ENCODE measurements at regions not wholly inside any gene's neighbourhood (a gene's known extent, or its start where the extent isn't known, plus 50 kb on each side); places are given as distances from the start of the nearest gene placed in this dataset.

DNA sequence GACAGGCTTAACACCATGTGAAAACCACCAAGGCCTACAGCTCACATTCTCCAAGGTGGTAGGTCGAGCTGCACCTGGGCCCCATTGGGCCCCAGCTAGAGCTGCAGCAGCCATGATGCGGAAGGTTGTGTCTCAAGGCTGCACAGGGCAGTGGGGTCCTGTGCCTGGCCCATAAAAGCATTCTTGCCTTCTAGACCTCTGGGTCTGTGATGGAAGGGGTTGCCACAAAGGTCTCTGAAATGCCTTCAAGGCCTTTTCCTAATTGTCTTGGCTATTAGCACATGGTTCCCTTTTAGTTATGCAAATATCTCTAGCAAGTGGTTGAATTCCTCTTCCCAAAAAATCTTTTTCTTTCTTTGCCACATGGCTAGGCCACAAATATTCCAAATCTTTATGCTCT is 52.5 kb upstream of the C11orf58 start:
- H3K4me1 ChIP-seq (ENCODE audit: control insufficient read depth, insufficient read depth, low read length), result no peaks in the 10 kb centered on the region
- H3K36me3 ChIP-seq (ENCODE audit: control insufficient read depth, insufficient read depth, low read length), result no peaks in the 10 kb centered on the region
- H3K4me3 ChIP-seq (ENCODE audit: insufficient read depth, low read depth, low read length), result no peak overlapping the region
- H3K27me3 ChIP-seq (ENCODE audit: control insufficient read depth, insufficient read depth, low read length, poor library complexity, severe bottlenecking), result no peaks in the 10 kb centered on the region
- no peak overlapping the region for H3K27ac ChIP-seq (ENCODE audit: insufficient read depth, low read depth, low read length, poor library complexity, severe bottlenecking)
- no peaks in the 10 kb centered on the region for H3K9me3 ChIP-seq (ENCODE audit: control insufficient read depth, low read length)
- 88 to 94% methylated on average over 2 of the region's 2 CpGs for WGBS, 2 experiments

DNA sequence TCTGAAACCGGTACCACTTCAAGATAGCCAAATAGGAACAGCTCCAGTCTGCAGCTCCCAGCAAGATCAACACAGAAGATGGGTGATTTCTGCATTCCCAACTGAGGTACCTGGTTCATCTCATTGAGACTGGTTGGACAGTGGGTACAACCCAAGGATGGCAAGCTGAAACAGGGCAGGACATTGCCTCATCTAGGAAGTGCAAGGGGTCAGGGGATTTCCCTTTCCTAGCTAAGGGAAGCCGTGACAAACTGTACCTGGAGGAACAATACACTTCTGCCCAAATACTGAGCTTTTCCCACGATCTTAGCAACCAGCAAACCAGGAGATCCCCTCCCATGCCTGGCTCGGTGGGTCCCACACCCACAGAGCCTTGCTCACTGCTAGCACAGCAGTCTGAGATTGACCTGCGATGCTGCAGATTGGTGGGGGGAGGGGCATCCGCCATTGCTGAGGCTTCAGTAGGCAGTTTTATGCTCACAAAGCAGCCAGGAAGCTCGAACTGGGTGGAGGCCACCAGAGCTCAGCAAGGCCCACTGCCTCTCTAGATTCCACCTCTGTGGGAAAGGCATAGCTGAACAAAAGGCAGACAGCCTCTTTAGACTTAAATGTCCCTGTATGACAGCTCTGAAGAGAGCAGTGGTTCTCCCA is 59.9 kb upstream of the C11orf58 start:
- 82% methylated on average over 7 of the region's 7 CpGs for WGBS, 2 experiments
- no peak overlapping the region for H3K27ac ChIP-seq (ENCODE audit: insufficient read depth, low read depth, low read length, poor library complexity, severe bottlenecking)
- H3K27me3 ChIP-seq (ENCODE audit: control insufficient read depth, insufficient read depth, low read length, poor library complexity, severe bottlenecking), result no peaks in the 10 kb centered on the region
- H3K9me3 ChIP-seq (ENCODE audit: control insufficient read depth, low read length), result no peaks in the 10 kb centered on the region
- no peaks in the 10 kb centered on the region for H3K36me3 ChIP-seq (ENCODE audit: control insufficient read depth, insufficient read depth, low read length)
- H3K4me3 ChIP-seq (ENCODE audit: insufficient read depth, low read depth, low read length), result no peak overlapping the region
- H3K4me1 ChIP-seq (ENCODE audit: control insufficient read depth, insufficient read depth, low read length), result no peaks in the 10 kb centered on the region

DNA sequence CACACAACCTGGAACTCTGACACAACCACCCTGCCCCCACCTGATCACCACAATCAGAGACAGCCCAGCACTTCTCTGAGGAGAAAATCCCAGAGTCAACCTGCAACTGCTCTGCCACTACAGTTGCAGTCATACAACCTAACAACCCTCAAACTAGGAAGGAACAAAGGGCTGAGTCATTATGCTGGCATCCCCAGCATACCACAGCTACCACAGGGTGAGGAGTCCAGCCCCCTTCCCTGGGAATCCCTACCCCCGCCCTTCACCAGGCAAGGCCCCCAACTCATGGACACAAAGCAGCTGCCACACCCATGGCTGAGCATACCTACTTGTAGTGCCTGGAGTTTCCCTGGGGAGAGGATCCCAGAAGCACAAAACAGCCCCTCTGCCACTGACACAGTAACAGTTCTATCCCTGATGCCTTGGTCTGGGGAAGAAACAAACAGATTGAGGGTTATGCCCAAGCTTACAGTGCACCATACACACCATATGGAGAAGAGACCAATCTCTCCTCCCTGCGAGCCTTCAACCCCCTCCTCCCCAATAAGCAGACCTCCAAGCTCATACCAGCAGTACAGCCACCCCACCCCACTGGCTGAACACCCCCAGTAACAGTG is 68.5 kb upstream of the C11orf58 start:
- H3K27ac ChIP-seq (ENCODE audit: insufficient read depth, low read depth, low read length, poor library complexity, severe bottlenecking), result no peak overlapping the region
- WGBS, 2 experiments, result 74 to 76% methylated on average over 2 of the region's 2 CpGs
- peaks cover 7% of the 10 kb centered on the region for H3K4me1 ChIP-seq (ENCODE audit: control insufficient read depth, insufficient read depth, low read length)
- H3K9me3 ChIP-seq (ENCODE audit: control insufficient read depth, low read length), result no peaks in the 10 kb centered on the region
- H3K4me3 ChIP-seq (ENCODE audit: insufficient read depth, low read depth, low read length), result no peak overlapping the region
- H3K27me3 ChIP-seq (ENCODE audit: control insufficient read depth, insufficient read depth, low read length, poor library complexity, severe bottlenecking), result no peaks in the 10 kb centered on the region
- H3K36me3 ChIP-seq (ENCODE audit: control insufficient read depth, insufficient read depth, low read length), result no peaks in the 10 kb centered on the region

DNA sequence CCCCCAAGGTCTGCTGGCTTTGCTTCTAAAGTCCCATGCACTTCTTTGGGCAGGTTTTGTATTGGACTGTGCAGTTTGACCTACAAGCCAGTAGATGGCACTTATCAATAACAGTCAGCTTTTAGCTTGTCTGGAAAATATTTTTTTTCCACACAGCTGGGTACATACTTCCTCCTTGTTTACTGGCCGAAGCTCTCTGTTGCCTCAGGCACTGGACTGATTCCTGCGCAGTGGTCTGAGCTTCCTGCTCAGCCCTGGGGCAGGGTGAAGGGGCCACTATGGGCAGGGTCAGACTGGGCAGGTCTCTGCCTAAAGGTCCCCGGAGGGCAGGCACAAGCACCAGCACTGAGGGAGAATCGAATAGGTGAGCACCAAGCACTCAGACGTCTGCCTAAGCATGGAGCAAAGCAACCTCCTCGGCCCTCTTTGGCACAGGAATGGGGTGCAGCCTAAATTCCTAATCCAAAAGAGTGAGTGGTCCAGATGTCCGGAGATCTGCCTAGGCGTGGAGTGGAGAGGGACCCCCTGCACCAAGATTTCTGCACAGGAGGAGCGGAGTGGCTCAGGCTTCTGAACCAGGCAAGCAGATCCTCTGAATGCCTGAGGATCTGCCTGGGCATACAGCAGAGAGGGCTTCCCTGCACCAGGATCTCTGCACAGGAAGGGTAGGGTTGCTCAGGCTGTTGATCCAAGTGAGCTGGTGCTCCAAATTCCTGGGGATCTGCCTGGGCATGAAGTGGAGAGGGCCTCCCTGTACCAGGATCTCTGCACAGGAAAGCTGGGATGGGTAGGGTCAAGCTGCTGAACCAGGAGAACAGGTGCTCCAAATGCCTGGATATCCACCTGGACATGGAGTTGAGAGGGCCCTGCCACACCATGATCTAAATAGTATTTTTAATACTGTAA is 105.9 kb upstream of the C11orf58 start:
- WGBS, 2 experiments, result 89 to 90% methylated on average over 9 of the region's 9 CpGs
- Histone ChIP-seq H3K9me3 (ENCODE audit: control insufficient read depth, low read length) (peaks cover 2% of the 10 kb centered on the region), H3K27me3 (ENCODE audit: control insufficient read depth, insufficient read depth, low read length, poor library complexity, severe bottlenecking) (no peaks in the 10 kb centered on the region), H3K4me3 (ENCODE audit: insufficient read depth, low read depth, low read length) (no peak overlapping the region), H3K4me1 (ENCODE audit: control insufficient read depth, insufficient read depth, low read length) (no peaks in the 10 kb centered on the region), H3K27ac (ENCODE audit: insufficient read depth, low read depth, low read length, poor library complexity, severe bottlenecking) (no peak overlapping the region), H3K36me3 (ENCODE audit: control insufficient read depth, insufficient read depth, low read length) (no peaks in the 10 kb centered on the region)

DNA sequence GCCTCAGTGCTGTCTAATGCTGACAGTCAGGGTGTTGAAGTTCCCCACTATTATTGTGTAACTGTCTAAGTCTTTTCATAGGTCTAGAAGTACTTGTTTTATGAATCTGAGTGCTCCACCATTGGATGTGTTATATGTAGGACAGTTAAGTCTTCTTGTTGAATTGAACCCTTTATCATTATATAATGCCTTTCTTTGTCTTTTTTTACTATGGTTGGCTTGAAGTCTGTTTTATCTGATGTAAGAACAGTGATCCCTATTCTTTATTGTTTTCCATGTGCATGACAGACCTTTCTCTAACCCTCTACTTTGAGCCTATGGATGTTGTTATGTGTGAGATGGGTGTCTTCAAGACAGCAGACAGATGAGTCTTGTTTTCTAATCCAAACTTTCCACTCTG is 107.8 kb upstream of the C11orf58 start:
- no peak overlapping the region for H3K4me3 ChIP-seq (ENCODE audit: insufficient read depth, low read depth, low read length)
- H3K27me3 ChIP-seq (ENCODE audit: control insufficient read depth, insufficient read depth, low read length, poor library complexity, severe bottlenecking), result no peaks in the 10 kb centered on the region

DNA sequence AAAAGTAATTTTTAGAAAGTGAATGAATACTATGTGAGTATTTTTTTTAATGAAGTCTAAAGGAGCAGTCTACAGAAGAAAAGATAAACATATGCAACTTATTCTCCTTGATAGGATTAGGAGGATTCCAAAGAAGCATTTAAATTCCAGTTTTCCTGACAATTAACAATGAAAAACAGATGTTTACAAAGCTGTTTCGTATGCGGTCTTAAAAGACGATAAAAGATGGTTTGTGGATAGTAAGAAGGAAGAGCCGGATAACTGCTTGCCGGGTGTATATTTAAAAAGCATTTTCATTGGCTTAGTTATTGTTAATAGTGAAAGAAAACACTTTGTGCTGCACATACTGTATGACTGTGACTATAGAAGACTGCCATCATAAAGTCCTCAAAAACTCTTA is 120.0 kb upstream of the C11orf58 start:
- Histone ChIP-seq H3K4me1 (ENCODE audit: control insufficient read depth, insufficient read depth, low read length) (peaks cover 1% of the 10 kb centered on the region), H3K27ac (ENCODE audit: insufficient read depth, low read depth, low read length, poor library complexity, severe bottlenecking) (no peak overlapping the region), H3K9me3 (ENCODE audit: control insufficient read depth, low read length) (no peaks in the 10 kb centered on the region), H3K36me3 (ENCODE audit: control insufficient read depth, insufficient read depth, low read length) (no peaks in the 10 kb centered on the region), H3K4me3 (ENCODE audit: insufficient read depth, low read depth, low read length) (no peak overlapping the region), H3K27me3 (ENCODE audit: control insufficient read depth, insufficient read depth, low read length, poor library complexity, severe bottlenecking) (peaks cover 34% of the 10 kb centered on the region)
- 90 to 91% methylated on average over 5 of the region's 5 CpGs for WGBS, 2 experiments

More for the DNA sequence above, 107.8 kb upstream of the C11orf58 start:
- Histone ChIP-seq H3K4me1 (ENCODE audit: control insufficient read depth, insufficient read depth, low read length) (no peaks in the 10 kb centered on the region), H3K36me3 (ENCODE audit: control insufficient read depth, insufficient read depth, low read length) (no peaks in the 10 kb centered on the region), H3K9me3 (ENCODE audit: control insufficient read depth, low read length) (peaks cover 2% of the 10 kb centered on the region), H3K27ac (ENCODE audit: insufficient read depth, low read depth, low read length, poor library complexity, severe bottlenecking) (no peak overlapping the region)

DNA sequence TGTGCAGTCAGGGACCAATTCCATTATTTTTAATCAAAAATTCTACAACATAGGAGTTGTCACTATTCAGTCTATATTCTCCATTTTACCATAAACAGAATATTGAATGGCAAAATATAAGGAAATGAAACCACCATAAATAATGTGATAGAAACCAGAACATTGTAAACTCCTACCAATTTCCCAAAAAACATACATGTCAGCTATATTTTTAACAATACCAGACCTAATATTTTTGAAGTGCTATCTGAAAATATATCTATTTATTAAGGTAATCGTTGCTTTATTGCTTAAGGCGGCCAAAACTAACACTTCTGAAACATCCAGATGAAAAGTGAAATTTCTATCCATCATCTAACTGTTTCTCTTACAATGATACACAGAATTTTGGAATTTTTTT is 123.0 kb upstream of the C11orf58 start:
- peaks cover 17% of the 10 kb centered on the region for H3K4me1 ChIP-seq (ENCODE audit: control insufficient read depth, insufficient read depth, low read length)

DNA sequence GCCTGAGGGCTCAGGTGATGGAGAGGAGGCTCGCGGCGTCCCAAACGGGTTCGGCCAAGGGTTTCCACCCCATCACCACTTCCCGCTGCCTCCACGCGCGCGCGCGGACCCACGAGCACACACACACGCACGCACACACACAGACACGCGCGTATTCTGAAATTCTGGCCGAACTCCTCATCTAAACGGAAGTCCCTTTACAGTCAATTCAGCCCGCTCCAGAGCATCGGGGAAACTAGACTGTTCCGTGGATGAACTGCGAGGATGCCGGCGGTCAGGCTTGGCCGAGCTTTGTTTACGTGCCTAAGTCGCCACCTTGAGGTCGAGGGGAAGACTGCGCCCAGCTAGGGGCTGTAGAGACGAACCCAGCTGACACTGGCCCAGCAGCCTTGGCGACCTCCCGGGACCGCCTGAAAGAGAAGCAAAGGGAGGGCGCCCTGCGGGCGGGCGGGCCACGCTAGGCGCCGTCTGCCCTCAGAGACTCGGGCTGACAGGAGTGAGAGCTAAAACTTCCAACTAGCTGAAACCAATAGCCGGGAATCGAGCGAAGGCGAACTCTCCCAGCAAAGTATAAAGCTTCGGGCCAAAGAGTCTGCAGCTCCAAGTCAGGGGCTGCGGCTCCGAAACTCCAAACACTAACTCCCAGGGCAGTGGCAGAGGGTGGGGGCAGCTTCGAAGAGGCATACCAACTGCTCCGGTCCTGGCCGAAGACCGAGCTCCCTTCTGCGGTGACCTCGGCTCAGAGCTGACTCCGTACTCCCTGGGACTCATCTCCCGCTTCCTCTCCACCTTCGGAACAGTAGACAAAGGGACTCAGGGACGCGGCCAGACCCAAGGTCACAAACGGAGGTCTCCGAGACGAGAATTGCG is 124.7 kb upstream of the C11orf58 start:
- 1% methylated on average over 65 of the region's 65 CpGs for WGBS, 2 experiments
- no peaks in the 10 kb centered on the region for H3K36me3 ChIP-seq (ENCODE audit: control insufficient read depth, insufficient read depth, low read length)
- H3K27ac ChIP-seq (ENCODE audit: insufficient read depth, low read depth, low read length, poor library complexity, severe bottlenecking), result no peak overlapping the region
- H3K9me3 ChIP-seq (ENCODE audit: control insufficient read depth, low read length), result no peaks in the 10 kb centered on the region
- H3K27me3 ChIP-seq (ENCODE audit: control insufficient read depth, insufficient read depth, low read length, poor library complexity, severe bottlenecking), result peaks cover 81% of the 10 kb centered on the region
- H3K4me1 ChIP-seq (ENCODE audit: control insufficient read depth, insufficient read depth, low read length), result peaks cover 17% of the 10 kb centered on the region
- H3K4me3 ChIP-seq (ENCODE audit: insufficient read depth, low read depth, low read length), result peak overlapping the region; percentile 25

More for the DNA sequence above, 123.0 kb upstream of the C11orf58 start:
- Histone ChIP-seq H3K9me3 (ENCODE audit: control insufficient read depth, low read length) (no peaks in the 10 kb centered on the region), H3K27me3 (ENCODE audit: control insufficient read depth, insufficient read depth, low read length, poor library complexity, severe bottlenecking) (peaks cover 64% of the 10 kb centered on the region), H3K4me3 (ENCODE audit: insufficient read depth, low read depth, low read length) (no peak overlapping the region), H3K36me3 (ENCODE audit: control insufficient read depth, insufficient read depth, low read length) (no peaks in the 10 kb centered on the region), H3K27ac (ENCODE audit: insufficient read depth, low read depth, low read length, poor library complexity, severe bottlenecking) (no peak overlapping the region)
- WGBS, 2 experiments, result 80 to 100% methylated on average over 1 to 2 of the region's 2 CpGs

DNA sequence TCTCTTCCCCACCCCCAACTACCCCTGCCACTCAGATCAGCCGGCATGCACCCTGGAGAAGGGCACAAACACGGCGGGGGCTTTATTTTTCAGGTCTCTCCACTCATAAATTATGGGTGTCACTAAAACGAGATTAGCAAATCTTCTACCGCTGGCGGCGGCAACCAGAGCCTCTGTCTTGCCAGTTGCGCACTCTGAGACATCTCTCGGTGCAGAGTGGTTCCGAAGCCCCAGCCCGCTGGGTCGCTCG is 125.3 kb upstream of the C11orf58 start:
- peak overlapping the region; percentile 25 for H3K4me3 ChIP-seq (ENCODE audit: insufficient read depth, low read depth, low read length)
- H3K27ac ChIP-seq (ENCODE audit: insufficient read depth, low read depth, low read length, poor library complexity, severe bottlenecking), result no peak overlapping the region
- no peaks in the 10 kb centered on the region for H3K36me3 ChIP-seq (ENCODE audit: control insufficient read depth, insufficient read depth, low read length)
- WGBS, 2 experiments, result 3% methylated on average over 13 of the region's 13 CpGs
- peaks cover 17% of the 10 kb centered on the region for H3K4me1 ChIP-seq (ENCODE audit: control insufficient read depth, insufficient read depth, low read length)
- H3K9me3 ChIP-seq (ENCODE audit: control insufficient read depth, low read length), result no peaks in the 10 kb centered on the region
- peaks cover 87% of the 10 kb centered on the region for H3K27me3 ChIP-seq (ENCODE audit: control insufficient read depth, insufficient read depth, low read length, poor library complexity, severe bottlenecking)

Data from ectodermal cell (in vitro differentiated cells).